ENCODE measurements at regions not wholly inside any gene's neighbourhood (a gene's known extent, or its start where the extent isn't known, plus 50 kb on each side); places are given as distances from the start of the nearest gene placed in this dataset.

GRCh38 chr6:163844357-163844756, 429.8 kb downstream of the QKI start:
- DNase-seq, result no peak

GRCh38 chr6:163843218-163843617, 428.7 kb downstream of the QKI start:
- DNase-seq, result no peak

DNA sequence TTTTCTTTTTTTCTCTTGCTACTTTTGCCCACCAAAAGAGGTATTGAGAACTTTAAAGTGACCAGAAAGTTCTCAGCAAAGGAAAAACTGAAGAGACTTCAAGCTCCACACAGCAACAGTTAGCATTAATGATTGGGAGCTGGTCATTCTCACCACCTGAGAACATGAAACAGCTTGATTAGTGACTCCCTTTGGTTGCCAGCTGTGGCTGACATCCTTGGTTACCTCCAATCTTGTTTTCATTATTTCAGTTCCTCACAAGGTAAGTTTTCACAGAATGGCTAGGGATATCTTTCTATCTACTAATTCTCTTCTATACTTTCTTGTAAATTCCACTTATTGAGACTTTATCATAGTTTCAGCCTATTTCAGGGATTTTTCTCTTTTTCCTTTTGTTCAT, 427.9 kb downstream of the QKI start:
- DNase-seq, result no peak

DNA sequence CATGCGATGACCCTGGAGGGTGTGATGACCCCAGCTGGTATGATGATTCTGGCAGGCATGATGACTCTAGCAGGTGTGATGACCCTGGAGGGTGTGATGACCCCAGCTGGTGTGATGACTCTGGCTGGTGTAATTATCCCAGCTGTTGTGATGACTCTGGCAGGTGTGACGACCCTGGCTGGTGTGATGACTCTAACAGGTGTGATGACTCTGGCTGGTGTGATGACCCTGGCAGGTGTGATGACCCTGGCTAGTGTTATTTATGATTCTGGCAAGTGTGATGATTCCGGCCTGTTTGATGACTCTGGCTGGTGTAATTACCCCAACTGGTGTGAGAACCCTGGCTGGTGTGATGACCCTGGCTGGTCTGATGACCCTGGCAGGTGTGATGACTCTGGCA, 427.2 kb downstream of the QKI start:
- DNase-seq, result no peak

GRCh38 chr6:163841326-163841725, 426.8 kb downstream of the QKI start:
- no peak for DNase-seq

DNA sequence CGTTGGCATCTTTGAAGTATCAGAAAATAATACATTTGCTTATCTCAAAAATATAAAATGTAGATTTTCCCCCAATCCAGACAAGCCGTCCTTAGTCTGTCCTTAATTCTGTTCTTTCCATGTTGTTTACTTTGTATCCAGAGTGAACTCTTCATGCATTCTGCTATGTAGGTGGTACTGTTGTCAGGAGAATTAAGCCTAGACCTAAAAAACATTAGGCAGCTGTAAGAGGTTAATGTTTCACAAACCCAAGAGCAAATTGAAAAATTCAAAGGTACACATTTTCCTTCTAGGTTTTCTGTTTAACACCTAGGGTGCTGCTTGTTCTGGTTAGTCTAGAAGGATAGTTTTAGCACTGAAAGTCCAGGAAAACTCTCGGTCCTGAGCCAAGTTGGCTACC, 426.4 kb downstream of the QKI start:
- DNase-seq, result no peak

- no peak for DNase-seq
These were observed 424.8 kb downstream of the QKI start for GRCh38 chr6:163839296-163839695.

DNA sequence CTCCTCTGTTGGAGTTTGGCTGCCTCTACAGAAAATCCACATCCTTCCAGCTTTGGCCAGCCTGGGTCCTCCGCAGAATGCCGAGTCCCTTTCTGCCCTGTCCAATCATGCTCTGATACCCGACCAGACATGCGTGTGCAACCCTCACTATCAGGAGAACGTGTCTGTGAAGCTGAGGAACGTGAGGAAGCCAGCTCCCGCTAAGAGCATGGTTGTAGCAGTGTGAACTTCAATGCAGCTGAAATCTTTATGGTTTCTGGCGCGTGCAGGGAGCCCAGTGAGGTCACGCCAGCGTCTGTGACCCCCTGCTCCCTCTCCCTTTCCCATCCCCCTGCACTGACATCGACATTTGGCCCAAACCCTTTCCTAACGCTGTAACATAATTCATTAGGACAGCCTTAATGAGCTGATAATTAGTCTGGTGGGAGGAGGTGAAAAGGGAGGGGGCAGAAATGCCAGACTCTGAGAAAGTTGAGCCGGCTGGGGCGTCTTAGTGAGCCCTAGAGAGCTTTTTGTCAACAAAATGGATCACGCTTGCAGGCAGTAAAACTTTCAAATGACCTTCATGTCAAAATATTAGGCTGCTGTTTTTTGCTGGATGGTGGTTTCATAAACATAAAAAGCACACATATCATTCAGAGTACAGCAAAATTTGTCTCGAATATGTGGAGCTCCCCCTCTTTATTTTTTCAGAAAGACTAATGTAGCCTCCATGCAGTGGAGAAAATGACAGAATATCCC, 423.3 kb downstream of the QKI start:
- no peak for DNase-seq

DNA sequence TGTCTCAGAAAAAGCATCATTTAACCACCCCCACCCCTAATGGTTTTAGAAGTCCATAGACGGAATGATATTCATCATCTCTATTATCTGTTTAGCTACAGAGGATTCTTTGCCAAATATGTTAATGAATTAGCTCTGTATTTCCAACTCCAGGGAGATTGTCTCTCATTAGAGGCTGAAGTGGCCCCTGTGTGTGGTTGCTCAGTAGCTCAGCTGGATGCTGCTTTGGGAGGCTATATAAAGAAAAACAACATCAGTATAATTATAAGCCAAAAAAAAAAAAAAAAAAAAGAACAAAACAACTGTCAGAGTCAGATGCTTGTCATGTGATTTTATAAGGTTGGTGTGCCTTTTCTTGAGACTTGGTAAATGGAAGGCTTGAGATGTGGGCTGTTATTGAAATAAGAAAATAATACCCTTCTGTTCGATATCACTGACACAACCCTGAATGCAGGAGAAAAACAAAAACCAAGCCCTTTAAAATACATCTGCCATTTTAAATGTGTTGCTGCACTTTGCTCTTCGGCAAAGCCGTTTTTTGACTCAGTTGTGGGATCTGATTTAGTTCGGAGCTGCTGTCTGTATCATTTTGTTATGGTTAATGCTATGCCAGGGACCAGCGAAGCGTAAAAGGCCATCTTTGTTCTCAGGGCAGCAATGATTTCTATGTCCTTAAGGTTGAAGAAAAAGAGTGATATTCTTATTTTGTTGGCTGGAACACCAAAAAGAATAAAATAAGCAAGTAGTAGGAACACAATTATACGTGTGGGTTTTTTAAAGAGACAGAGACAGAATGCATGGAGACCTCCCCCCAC, 422.6 kb downstream of the QKI start:
- DNase-seq, result no peak

DNA sequence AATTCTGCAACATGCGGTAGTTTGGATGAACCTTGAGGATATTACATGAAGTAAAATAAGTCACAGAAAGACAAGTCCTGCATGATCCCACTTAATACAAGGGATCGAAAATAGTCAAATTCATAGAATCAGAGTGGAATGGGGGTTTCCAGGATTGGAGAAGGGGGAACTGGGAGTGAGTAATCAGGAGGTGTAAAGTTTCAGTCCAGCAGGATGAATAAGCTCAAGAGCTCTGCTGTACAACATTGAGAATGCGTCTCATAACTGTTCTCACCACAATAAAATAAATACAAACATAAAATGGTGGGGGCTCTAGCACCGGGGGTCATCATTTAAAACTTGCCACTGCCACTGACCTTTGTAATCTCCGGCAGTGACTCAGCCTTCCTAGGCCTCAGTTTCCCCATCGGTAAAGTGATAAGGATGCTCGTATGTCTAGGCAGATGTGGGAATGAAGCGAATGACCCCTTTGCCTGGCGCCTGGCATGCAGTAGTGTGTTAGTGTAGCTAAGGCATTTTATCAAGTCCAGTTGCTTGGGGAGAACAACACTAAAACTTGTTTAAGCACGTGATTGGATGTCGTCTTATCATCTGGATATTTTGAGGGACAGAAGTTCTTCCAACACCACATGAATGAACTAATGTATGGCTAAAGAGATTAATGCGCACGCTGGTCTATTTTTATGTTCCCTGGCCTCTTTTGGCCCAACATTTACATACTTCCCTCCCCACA, 421.1 kb downstream of the QKI start:
- no peak for DNase-seq

GRCh38 chr6:163834226-163834970, 419.9 kb downstream of the QKI start:
- no peak for DNase-seq

- DNase-seq, result no peak
These were observed 417.2 kb downstream of the QKI start for GRCh38 chr6:163831736-163832135.

DNA sequence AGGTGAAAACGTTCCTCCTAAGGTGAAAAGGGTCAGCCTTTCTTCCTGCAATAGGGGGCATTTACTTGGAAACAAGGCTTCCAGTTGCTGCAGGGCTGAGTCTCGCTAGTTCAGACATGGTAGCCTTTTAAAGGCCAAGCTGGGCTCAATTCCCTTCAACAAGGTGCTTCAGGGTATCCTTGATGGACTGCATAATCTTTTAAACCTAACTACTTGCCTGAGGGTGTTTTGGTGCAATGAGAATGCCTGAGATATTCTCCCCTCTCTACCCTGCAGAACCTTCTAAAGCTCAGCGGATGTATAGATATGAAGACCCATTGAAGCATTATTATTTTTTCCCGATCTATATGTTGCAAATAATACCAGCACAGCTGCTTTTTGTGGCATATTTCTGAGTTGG, 416.1 kb downstream of the QKI start:
- no peak for DNase-seq

DNA sequence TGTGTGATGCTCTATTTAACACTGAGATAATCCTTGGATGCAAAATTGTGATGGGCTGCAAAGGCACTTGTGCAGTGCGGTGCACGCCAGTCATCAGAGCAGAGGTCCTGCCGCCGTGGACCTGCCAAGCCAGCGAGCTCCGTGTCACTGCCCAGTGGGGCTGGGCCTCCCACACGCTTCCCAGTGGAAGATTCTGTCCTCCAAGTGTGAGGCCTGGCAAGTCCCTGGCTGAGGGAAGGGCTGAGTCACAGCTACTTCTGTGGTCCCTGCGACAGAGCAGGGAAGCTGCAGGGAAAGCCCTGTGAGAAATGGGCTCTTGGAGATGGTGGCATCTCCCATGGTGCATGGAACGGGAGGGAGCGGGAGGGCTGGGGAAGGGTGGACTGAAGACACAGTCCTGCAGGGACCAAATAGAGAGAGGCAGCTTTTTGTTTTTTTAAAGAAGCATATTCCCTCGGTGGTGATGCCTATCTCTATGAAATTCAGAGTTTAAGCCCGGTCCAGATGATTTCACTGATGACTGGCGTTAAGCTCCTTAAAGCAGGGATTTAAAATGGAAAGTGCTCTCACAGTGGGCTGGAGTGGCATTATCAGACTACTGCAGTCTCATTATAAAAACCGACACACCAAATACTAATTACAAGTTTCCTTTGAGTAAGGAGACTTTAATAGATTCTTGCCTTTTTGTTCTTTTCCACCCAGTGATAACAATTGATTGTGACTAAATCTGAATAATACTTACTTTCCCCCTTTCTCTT, 413.7 kb downstream of the QKI start:
- DNase-seq, result no peak

- DNase-seq, result no peak
These were observed 412.6 kb downstream of the QKI start for GRCh38 chr6:163827143-163827542.

GRCh38 chr6:163826629-163827028, 412.1 kb downstream of the QKI start:
- DNase-seq, result no peak

GRCh38 chr6:163825033-163825432, 410.5 kb downstream of the QKI start:
- DNase-seq, result no peak

DNA sequence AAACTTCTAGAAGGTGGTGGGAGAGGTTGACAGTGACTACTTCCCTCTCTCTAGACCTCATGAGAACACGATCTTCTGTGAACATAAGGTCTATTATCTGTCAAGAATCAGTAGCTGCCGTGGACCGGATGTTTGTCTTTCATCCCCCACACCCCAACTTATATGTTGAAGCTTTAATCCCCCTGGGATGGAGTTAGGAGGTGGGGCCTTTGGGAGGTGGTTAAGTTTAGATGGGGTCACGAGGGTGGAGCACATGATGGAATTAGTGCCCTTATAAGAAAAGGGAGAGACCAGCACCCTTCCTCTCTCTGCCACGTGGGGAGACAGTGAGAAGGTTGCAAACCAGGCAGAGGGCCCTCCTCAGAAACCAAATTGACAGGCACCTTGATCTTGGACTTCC, 409.1 kb downstream of the QKI start:
- DNase-seq, result no peak

- DNase-seq, result no peak
These were observed 406.4 kb downstream of the QKI start for GRCh38 chr6:163820745-163821458.

DNA sequence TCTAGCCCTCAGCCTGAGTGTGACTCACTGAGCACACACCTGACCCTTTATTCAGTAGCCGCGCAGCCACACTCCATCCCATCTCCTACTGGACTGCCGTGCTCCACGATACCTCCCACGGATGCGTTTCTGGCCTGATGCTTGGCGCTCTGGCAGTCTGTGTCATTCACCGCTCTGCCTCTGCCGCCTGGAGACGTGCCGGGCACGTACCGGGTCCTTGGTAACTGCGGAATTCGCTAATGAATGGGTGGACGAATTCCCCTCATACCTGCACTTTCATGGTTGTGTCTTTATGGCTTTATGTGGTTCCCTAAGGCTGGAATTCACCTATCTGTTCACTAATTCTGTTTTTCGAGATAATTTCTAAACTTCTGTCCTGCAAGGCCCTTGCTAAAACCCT, 405.7 kb downstream of the QKI start:
- no peak for DNase-seq

DNA sequence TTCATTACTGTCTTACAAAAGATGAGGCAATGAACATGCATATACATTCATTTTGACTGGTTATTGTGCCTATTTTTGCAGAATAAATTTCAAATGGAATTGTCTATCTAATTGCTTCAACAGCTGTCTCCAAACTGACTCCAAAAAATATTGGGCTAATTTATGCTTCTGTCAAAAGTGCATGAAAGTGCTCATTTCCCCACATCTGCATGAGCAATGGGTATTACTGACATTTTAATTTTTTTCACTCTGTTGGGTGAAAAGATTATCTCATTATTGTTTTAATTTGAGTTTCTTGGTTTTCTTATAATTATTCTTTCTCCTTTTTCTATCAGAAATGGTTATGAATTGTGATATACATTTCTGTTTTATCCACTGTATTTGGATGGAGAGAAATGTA, 404.2 kb downstream of the QKI start:
- DNase-seq, result no peak

DNA sequence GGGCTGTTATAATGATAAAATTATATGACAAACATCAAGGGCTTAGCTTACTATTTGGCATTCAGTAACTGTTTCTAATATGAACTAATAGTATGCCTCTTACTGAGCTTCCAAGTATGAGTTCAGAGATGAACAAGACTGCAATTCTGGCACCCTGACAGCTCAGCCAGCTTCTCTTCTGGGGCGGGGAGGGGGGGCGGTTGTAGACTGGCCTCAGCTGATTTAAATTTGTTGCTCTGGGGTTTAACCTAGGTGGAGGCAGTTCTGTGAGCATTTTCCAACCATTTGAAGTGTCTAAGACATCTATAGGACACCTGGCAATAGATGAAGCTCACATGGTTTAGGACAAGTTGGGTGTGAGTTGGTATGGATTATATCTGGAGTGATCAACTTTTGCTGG, 401.9 kb downstream of the QKI start:
- no peak for DNase-seq
